RKO (cell line): ENCODE measurements at regions not wholly inside any gene's neighbourhood (a gene's known extent, or its start where the extent isn't known, plus 50 kb on each side); places are given as distances from the start of the nearest gene placed in this dataset.
"Not testable (repeated sequence)": the region's sequence is repeated elsewhere in the genome, so short reads cannot be mapped to it uniquely, and the experiment has no call there.

Experiments
- DNase-seq: peaks from one replicate; pipeline ENCODE4 v3.0.0-alpha.2; 2016; ENCODE audit warnings: low spot score

DNA sequence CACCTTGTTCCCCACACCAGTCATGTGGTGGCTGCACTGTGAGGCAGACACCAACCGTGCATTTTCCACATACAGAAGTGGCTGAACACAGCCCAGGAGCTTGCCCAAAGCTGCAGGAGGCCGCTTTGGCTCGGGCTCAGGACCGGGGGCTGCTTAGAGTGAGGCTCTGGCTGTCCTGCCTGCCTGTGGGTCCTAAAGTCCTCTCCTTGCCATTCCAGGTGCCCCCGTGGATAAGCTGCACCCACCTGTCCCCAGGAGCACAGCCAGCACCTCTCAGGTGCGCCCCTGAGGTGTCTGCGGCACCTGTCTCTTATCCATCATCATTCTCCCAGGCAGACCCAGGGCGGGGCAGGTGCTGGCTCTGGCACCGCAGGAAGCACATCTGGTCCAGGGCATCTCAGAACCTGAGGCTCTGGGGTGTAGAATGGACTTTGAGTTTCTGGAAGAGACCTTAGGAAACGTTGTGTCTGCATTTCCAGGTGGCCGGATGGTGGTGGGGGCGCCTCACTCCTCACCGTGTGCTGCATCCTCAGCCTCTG is 180.5 kb upstream of the ZNF469 start:
- no peak for DNase-seq

DNA sequence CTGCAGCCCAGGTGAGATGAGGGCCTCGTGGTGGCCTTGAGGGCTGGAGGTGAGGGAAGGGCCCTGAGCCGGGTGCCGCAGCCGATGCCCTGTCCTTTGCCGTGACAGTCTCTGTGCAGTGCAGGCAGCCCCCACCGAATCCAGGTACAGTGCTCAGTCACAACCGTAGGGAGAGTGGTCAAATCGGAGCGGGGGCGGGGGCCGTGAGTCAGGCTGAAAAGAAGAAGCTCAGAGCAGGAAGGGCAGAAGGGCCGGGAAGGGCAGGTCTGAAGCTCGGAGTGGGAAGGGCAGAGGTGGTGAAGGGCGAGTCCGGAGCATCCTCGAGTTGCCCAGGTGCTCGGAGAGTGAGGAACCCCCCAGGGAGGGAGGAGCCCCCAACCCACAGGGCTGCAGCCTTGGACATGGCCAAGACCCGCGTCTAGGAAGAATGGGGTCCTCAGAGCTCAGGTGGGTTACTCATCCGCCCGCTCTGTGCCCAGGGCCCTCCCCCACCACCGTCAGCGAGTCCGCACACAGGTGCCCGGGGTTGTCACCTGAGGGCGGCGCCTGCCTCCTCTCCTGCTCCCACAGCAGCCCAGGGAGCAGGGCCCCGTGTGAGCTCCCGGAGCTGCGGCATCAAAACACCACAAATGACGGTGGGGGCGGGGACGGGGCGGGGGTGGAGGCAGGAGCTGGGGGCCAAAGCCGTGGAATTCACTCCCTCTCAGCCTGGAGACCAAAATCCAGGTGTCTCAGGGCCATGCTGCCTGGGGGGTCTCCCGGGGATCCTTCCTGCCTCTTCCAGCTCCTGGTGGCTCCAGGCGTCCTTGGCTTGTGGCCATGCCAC is 179.7 kb upstream of the ZNF469 start:
- DNase-seq, result not testable (repeated sequence)

GRCh38 chr16:88204131-88205110 is 178.3 kb upstream of the ZNF469 start:
- DNase-seq, result not testable (repeated sequence)

DNA sequence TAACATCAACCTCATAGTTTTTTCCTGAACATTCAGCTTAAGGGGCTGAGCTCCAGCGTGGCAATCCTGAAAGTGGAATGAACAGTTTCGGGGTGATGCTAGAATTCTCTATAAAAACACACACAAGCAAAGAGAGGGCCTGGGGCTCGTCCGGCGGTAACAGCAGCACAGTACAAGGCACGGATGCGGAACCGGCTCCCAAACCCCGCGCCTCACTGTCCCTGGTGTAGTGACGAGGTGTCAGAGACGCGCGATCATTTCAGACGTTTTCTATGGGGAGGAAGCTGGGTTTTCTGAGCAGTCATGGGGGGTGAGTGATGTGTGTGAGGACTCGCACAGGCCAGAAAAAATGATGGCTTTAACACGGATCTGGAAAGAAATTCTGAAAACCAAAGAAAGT is 177.3 kb upstream of the ZNF469 start:
- DNase-seq, result not testable (repeated sequence)

- not testable (repeated sequence) for DNase-seq
Measured at GRCh38 chr16:88206006-88206405, 176.8 kb upstream of the ZNF469 start.

- DNase-seq, result not testable (repeated sequence)
Measured at GRCh38 chr16:88206516-88206915, 176.2 kb upstream of the ZNF469 start.

DNA sequence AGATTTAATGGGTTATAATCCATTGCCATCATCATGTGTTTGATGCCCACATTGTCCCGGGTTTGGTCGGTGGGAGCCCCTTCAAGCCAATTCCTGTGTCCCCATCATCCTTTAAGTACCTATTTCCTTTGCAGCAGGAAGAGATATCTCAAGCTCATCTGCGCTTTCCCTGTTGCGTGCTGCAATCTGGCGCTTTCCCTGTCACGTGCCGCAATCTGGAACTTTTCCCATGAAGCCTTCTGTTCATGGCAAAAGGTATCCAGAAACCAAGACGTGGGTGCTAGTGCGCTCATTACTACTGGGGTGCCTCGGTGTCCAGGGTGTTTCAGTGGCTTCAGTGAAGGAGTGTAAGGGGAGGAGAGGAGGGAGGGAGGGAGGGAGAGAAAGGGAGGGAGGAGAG is 174.6 kb upstream of the ZNF469 start:
- DNase-seq, result no peak

GRCh38 chr16:88208776-88209175 is 174.0 kb upstream of the ZNF469 start:
- DNase-seq, result not testable (repeated sequence)

GRCh38 chr16:88209579-88209978 is 173.2 kb upstream of the ZNF469 start:
- DNase-seq, result not testable (repeated sequence)

- DNase-seq, result not testable (repeated sequence)
Measured at GRCh38 chr16:88213937-88214336, 168.8 kb upstream of the ZNF469 start.

- not testable (repeated sequence) for DNase-seq
Measured at GRCh38 chr16:88221001-88221761, 161.6 kb upstream of the ZNF469 start.

- DNase-seq, result not testable (repeated sequence)
Measured at GRCh38 chr16:88223696-88224095, 159.1 kb upstream of the ZNF469 start.

- not testable (repeated sequence) for DNase-seq
Measured at GRCh38 chr16:88224131-88224898, 158.4 kb upstream of the ZNF469 start.

GRCh38 chr16:88225640-88226230 is 157.0 kb upstream of the ZNF469 start:
- not testable (repeated sequence) for DNase-seq

- DNase-seq, result not testable (repeated sequence)
Measured at GRCh38 chr16:88226302-88226701, 156.5 kb upstream of the ZNF469 start.

- DNase-seq, result not testable (repeated sequence)
Measured at GRCh38 chr16:88227026-88227721, 155.6 kb upstream of the ZNF469 start.

DNA sequence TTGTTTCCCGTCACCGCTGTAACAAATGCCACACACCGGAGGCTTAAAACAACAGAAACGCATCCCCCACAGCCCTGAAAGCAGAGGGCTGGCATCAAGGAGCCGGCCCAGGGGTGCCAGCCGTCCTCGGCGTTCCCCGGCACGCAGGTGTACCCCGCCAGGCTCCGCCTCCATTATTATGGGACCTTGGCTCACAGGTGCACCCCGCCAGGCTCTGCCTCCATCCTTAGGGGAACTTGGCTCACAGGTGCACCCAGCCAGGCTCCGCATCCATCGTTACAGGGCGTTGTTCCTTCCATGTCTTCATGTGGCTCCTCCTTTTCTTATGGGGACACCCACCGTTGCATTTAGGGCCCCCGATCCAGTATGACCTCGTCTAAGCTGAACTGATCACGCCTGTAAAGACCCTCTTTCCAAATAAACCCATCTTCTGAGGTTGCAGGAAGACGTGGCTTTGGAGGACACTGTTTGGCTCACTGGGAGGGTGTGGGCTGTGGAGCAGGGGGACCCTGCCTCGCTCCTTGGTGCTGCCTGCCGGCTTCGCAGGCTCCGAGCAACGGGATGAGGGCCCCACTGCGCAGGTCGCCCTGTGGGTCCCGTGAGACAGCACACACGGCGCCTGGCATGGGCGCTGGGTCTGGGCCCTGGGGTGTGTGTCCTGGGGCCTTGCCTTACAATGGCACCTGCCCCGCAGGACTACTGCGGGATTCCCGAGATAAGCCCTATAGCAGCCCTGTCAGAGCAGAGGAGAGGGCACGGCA is 154.9 kb upstream of the ZNF469 start:
- DNase-seq, result not testable (repeated sequence)

DNA sequence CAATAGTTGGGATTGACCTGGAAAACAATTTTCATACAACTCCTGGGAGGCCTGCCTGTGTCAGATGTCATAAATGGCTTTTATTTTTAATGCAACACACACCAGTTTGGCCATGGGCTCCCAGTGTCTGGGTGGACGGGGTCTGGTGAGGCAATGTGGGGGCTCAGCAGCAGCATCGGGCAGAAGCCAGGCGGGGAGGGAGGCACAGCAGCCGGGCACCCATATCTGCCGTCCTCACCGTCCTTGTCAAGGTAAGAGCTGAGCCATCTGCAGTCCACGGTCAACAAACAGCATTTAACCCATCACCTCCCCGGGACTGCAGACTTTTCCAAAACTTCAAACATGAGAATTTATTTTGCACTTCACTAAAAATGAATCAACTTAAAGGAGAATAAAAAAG is 154.0 kb upstream of the ZNF469 start:
- not testable (repeated sequence) for DNase-seq

DNA sequence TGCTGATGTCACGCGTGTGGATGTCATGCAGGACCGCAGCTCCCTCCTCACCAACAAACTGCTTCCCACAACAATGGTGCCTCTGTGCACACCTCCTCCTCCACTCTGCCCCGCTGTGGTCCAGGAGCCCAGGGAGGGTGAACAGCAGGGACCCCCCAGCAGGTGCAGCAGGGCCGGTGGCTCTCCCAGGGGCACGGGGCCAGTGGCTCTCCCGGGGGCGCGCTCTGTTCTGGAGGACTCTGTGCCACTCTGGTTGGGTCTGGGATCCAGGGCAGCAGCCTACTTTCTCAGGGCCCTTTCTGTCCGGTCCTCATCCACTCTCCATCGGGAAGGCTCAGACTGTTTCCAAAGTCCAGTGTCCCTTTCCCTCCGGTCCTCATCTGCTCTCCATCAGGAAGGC is 153.0 kb upstream of the ZNF469 start:
- DNase-seq, result not testable (repeated sequence)
